Stimulated activated naive B cell treated with anti-CD40 and anti-IgM and Interleukin-4, amounts not matched to agents 10 μg/mL and 1 μg/mL and 100 μg/mL, for 72 hours (primary cell): ENCODE measurements at regions not wholly inside any gene's neighbourhood (a gene's known extent, or its start where the extent isn't known, plus 50 kb on each side); places are given as distances from the start of the nearest gene placed in this dataset.

ENCODE experiments used
- ATAC-seq, 2 donors: fragments of 150-1000 bp; cut with Tn5 transposase; replicated peaks; 2 replicates each; pipeline ENCODE4 v1.10.0; 2021; ENCODE audit warnings: moderate library complexity in 1 of 2
- DNase-seq: peaks from one replicate; pipeline ENCODE4 v3.0.0; 2021
- H3K27ac Mint-ChIP-seq: one replicate; pipeline ENCODE4 v1.8.0; 2022; ENCODE audit warnings: mild to moderate bottlenecking, mixed read lengths
- H3K27me3 Mint-ChIP-seq, 2 donors: one replicate each; pipeline ENCODE4 v1.8.0; 2022; ENCODE audit warnings: mixed read lengths in 2 of 2
- H3K36me3 Mint-ChIP-seq, 2 donors: one replicate each; pipeline ENCODE4 v1.8.0; 2022; ENCODE audit warnings: mixed read lengths in 2 of 2, mild to moderate bottlenecking in 1 of 2
- H3K4me1 Mint-ChIP-seq, 2 donors: one replicate each; pipeline ENCODE4 v1.8.0; 2022; ENCODE audit warnings: mixed read lengths in 2 of 2, mild to moderate bottlenecking in 1 of 2
- H3K4me3 Mint-ChIP-seq, 2 donors: one replicate each; pipeline ENCODE4 v1.8.0; 2022; ENCODE audit warnings: mild to moderate bottlenecking in 2 of 2, mixed read lengths in 2 of 2, moderate library complexity in 1 of 2
- H3K9me3 Mint-ChIP-seq, 2 donors: one replicate each; pipeline ENCODE4 v1.8.0; 2022; ENCODE audit warnings: mixed read lengths in 2 of 2, mild to moderate bottlenecking in 1 of 2

DNA sequence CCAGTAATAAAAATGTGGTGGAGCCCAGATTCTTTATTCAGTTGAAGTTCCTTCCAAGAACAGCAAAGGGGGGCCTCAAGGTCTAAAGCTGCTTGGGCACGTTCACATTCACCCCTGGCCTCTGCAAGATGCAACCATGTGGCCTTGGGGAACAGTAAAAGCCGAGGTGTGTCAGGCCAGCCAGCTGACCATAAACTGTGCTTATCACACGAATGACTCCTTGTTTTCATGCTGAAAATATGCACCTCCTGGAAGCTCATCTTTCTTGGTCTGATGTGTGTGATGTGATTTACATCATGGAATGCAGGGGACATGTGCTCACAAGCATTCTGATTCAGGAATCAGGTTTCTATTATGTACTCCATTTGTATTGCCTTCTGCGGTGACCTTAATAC, 211.6 kb upstream of the MARCKS start:
- H3K4me3 Mint-ChIP-seq: no peak overlapping the region
- H3K27me3 Mint-ChIP-seq: no peaks in the 10 kb centered on the region
- no peaks in the 10 kb centered on the region for H3K36me3 Mint-ChIP-seq
- H3K27ac Mint-ChIP-seq: no peak overlapping the region
- DNase-seq: no peak
- ATAC-seq: no peak
- H3K4me1 Mint-ChIP-seq: peaks cover 43 to 63% of the 10 kb centered on the region in 2 donors
- no peaks in the 10 kb centered on the region for H3K9me3 Mint-ChIP-seq

DNA sequence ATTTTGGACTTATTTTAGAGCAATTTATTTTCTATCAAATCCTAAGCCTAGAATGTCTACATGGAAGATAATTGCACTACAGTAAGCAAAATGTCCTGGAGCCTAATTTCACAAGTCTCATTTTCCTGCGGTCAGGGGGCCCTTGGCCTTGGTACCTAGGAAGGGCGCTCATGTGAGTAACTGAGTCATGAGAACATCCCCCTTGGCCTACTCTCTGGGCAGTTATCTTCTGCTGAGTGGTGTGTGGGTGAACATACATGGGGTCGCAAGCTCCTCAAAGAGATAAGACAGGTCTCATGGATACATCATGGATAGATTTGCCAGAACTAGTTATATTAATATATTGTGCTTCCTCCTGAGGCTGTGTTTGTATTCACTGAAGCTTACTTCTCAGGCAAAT, 211.2 kb upstream of the MARCKS start:
- Mint-ChIP-seq H3K27ac (no peak overlapping the region), H3K27me3 (no peaks in the 10 kb centered on the region), H3K9me3 (no peaks in the 10 kb centered on the region), H3K4me3 (no peak overlapping the region), H3K36me3 (no peaks in the 10 kb centered on the region), H3K4me1 (peaks cover 47 to 67% of the 10 kb centered on the region in 2 donors)
- DNase-seq: no peak
- no peak for ATAC-seq

DNA sequence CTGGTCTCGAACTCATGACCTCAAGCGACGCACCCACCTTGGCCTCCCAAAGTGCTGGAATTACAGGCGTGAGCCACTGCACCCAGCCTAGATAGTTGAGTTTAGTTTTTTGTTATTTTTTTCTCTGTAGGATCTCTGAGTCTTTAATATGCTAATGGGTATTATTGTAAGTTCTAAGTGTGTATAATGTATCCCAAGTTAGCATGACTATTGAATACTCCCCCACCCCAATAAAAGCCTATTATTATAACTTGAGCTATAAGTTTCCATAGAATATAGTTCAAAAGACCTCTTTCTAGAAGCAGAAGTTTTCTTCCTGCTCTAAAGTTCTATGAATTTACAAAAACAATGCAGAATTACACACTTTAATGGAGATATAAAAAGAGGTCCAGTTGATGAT, 210.4 kb upstream of the MARCKS start:
- Mint-ChIP-seq H3K9me3 (no peaks in the 10 kb centered on the region), H3K4me1 (peaks cover 49 to 74% of the 10 kb centered on the region in 2 donors), H3K27me3 (no peaks in the 10 kb centered on the region), H3K4me3 (peak overlapping the region in 1 of 2 donors; percentile 29), H3K36me3 (no peaks in the 10 kb centered on the region), H3K27ac (no peak overlapping the region)
- ATAC-seq: no peak
- no peak for DNase-seq

DNA sequence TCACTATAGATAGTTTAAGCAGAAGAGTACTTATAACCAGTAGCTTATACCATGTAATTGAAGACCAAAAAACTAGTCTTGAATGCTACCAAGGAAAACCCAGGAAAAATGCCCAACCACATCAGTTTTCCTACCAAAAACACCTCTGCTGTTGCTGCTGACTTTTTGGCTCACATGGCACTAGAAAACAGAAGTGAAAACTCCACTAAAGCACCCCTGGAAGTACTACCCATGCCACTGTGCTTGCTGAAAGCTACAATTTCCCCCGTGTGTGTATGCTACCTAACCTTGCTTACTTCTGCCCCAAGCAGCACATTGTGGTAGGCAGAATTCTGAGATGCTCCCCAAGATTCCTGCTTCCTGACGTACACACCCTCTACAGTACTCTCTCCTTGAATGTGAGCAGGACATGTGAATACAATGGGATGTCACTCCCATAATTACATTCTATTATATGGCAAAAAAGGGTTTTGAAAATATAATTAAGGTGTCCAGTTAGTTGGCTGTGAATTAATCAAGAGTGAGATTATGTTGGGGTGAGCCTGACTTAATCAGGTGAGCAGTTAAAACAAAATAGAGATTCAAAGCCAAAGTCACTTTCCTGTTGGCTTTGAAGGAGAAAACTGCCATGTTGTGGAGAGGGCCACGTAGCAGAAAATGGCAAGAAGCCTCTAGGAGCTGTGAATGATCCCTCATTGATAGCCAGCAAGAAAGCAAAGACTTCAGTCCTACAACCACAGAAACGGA, 209.8 kb upstream of the MARCKS start:
- H3K4me3 Mint-ChIP-seq: no peak overlapping the region
- peak; percentile 81 to 82 for ATAC-seq
- no peaks in the 10 kb centered on the region for H3K27me3 Mint-ChIP-seq
- DNase-seq: peak; percentile 15
- H3K36me3 Mint-ChIP-seq: no peaks in the 10 kb centered on the region
- H3K4me1 Mint-ChIP-seq: peaks cover 52 to 79% of the 10 kb centered on the region in 2 donors
- H3K9me3 Mint-ChIP-seq: no peaks in the 10 kb centered on the region
- no peak overlapping the region for H3K27ac Mint-ChIP-seq

DNA sequence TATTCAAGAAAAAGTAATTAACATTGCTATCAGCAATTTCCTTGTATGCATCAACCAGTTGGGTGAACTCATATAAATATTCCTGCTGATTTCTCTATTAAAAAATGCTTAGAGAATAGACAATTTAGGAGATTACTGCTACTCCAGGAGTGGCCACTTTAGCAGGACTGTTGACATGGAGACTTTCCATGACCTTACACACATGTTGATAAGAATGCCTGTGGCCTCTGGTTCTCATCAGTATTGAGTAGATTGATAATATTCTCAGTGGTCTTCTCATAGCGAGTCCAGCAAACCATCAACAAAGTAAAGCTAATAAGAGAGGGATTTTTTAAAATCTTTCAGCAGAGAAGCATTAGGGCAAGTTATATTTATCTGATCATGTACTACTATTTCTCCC, 208.4 kb upstream of the MARCKS start:
- ATAC-seq (no peak), DNase-seq (no peak)
- H3K4me1 Mint-ChIP-seq: peaks cover 46 to 73% of the 10 kb centered on the region in 2 donors
- peak overlapping the region in 1 of 2 donors; percentile 25 for H3K4me3 Mint-ChIP-seq
- peaks cover 4 to 5% of the 10 kb centered on the region in 2 donors for H3K9me3 Mint-ChIP-seq
- peaks cover 0 to 5% of the 10 kb centered on the region in 2 donors for H3K36me3 Mint-ChIP-seq
- H3K27ac Mint-ChIP-seq: peak overlapping the region; percentile 75
- H3K27me3 Mint-ChIP-seq: no peaks in the 10 kb centered on the region

DNA sequence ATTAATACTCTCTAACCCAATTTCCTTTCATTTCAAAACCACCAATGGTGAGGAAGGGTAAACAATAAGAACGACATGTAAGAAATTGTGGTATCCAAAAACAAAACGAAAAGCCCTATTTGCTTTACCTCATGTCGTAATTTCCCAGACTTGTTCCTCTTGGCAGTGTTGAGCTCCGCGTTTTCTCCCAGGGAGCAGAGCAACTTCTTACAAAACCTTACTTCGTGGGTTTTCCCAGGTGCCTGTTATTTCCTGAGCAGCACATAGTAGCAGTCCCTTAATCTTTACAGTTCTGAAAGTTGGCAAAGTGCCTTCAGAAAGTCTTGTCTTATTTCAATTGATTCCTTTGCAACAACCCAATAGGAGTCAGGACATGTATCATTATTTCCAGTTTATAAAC, 207.9 kb upstream of the MARCKS start:
- DNase-seq (no peak), ATAC-seq (no peak)
- peaks cover 4 to 5% of the 10 kb centered on the region in 2 donors for H3K9me3 Mint-ChIP-seq
- peak overlapping the region in 1 of 2 donors; percentile 44 for H3K4me3 Mint-ChIP-seq
- peaks cover 0 to 5% of the 10 kb centered on the region in 2 donors for H3K36me3 Mint-ChIP-seq
- no peaks in the 10 kb centered on the region for H3K27me3 Mint-ChIP-seq
- peaks cover 47 to 72% of the 10 kb centered on the region in 2 donors for H3K4me1 Mint-ChIP-seq
- H3K27ac Mint-ChIP-seq: peak overlapping the region; percentile 52

DNA sequence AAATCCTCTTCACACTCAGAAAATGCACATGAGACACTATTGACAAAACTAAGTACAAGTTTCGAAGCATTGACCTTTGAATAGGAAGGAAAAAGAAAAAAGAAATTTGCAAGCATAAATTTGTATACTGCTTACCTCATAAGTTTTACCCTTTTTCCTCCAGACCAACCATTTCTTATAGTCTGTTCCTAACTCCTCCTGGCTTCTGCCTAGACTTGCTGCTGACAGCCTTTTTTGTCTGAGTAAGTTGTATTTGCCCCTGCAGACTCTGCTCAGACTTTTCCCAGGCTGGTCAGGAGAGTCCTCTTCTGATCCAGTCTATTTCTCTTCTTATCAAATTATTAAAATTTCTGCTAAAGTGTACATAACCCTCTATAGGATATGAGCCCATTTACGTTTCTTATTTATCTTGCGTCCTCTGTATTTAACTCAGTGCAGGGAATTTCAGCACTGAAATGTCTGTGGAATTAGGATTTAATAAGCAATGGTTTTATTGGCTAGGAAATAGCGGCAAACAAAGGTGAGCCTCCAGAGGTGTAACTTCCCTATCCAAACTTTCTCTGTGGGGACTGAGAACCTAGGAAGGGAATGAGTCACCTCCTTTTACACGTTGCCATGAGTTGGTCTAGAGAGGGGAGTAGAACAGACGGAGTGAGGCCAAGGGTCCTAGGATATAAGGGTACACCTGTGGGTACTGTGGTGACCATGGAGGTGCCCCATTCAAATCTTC, 207.1 kb upstream of the MARCKS start:
- H3K27me3 Mint-ChIP-seq: no peaks in the 10 kb centered on the region
- peaks cover 0 to 5% of the 10 kb centered on the region in 2 donors for H3K36me3 Mint-ChIP-seq
- H3K4me1 Mint-ChIP-seq: peaks cover 47 to 72% of the 10 kb centered on the region in 2 donors
- ATAC-seq (no peak), DNase-seq (no peak)
- peak overlapping the region; percentile 7 for H3K27ac Mint-ChIP-seq
- H3K9me3 Mint-ChIP-seq: peaks cover 4 to 5% of the 10 kb centered on the region in 2 donors
- H3K4me3 Mint-ChIP-seq: peak overlapping the region in 1 of 2 donors; percentile 44

DNA sequence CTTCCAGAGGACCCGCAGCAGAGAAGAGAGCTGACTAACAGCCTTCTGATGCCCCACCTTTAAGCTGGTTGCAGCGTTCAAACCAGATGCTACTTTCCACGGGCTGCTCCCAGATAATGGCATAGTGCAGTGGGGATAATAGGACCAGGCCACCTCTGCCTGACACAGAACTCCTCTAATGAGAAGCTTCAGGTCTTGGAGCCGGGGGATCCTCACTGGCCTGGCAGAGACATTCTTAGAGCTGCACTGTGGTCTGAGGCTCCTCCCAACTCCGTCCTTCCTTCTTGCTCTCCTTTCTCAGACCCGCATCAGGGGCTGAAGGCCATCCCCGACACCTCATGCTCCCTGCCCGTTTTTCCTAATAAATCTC, 206.6 kb upstream of the MARCKS start:
- H3K27me3 Mint-ChIP-seq: no peaks in the 10 kb centered on the region
- DNase-seq: no peak
- H3K36me3 Mint-ChIP-seq: peaks cover 0 to 5% of the 10 kb centered on the region in 2 donors
- H3K9me3 Mint-ChIP-seq: peaks cover 4 to 5% of the 10 kb centered on the region in 2 donors
- H3K27ac Mint-ChIP-seq: no peak overlapping the region
- H3K4me3 Mint-ChIP-seq: no peak overlapping the region
- no peak for ATAC-seq
- peaks cover 47 to 70% of the 10 kb centered on the region in 2 donors for H3K4me1 Mint-ChIP-seq

DNA sequence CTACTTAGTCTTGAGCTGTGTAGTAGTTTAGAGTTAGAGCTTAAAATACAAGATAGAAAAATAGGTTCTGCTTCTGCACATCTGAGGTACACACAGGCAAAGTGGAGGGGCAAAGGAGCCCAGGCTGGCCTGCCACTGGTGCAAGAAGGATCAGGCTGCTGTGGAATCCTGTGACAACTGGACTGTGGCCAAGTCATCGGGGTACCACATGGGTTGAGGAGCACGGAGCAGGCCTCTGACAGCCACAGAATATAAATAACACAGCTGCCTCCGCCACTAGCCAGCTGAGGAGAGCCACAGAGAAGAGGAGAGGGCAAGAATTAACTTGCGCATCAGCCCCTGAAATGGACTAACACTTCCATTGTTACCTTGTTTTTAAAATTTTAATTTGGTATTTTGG, 206.0 kb upstream of the MARCKS start:
- H3K27me3 Mint-ChIP-seq: no peaks in the 10 kb centered on the region
- H3K27ac Mint-ChIP-seq: no peak overlapping the region
- peaks cover 0 to 5% of the 10 kb centered on the region in 2 donors for H3K36me3 Mint-ChIP-seq
- no peak overlapping the region for H3K4me3 Mint-ChIP-seq
- ATAC-seq (no peak), DNase-seq (no peak)
- H3K4me1 Mint-ChIP-seq: peaks cover 47 to 64% of the 10 kb centered on the region in 2 donors
- H3K9me3 Mint-ChIP-seq: peaks cover 4 to 5% of the 10 kb centered on the region in 2 donors

DNA sequence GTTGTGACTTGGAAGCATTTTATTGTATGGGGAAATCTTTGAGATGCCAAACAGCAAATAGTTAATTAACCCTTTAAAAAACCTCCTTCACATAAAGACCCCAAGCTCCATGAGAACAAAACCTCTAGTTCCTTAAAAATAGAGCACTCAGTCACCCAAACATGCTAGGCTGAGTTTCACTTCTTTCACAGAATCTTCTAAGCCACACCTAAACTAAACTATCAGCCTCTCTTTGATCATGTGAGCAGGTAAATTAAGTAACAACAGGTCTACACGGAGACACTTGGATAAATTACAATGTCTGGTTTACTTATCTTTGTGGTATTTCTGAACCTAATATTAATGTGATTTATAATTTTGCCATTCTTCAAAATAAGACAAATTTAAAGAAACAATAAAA, 205.2 kb upstream of the MARCKS start:
- ATAC-seq: peak; percentile 58 to 62
- Mint-ChIP-seq H3K27me3 (no peaks in the 10 kb centered on the region), H3K36me3 (peaks cover 0 to 5% of the 10 kb centered on the region in 2 donors), H3K27ac (peak overlapping the region; percentile 20), H3K4me1 (peaks cover 42 to 58% of the 10 kb centered on the region in 2 donors), H3K9me3 (peaks cover 4 to 5% of the 10 kb centered on the region in 2 donors), H3K4me3 (no peak overlapping the region)
- DNase-seq: no peak

DNA sequence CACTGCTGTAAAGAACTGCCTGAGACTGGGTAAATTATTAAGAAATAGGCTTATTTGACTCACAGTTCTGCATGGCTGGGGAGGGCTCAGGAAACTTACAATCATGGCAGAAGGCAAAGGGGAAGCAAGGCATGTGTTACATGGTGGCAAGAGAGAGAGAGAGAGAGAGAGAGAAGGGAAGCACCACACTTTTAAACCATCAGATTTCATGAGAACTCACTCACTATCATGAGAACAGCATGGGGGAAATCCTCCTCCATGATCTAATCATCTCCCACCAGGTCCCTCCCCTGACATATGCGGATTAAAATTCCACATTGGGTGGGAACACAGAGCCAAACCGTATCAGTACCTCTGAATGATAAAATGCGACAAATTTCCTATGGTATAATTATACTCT, 203.9 kb upstream of the MARCKS start:
- H3K9me3 Mint-ChIP-seq: peaks cover 4 to 5% of the 10 kb centered on the region in 2 donors
- H3K4me1 Mint-ChIP-seq: peaks cover 36 to 46% of the 10 kb centered on the region in 2 donors
- H3K27ac Mint-ChIP-seq: no peak overlapping the region
- DNase-seq: no peak
- peaks cover 0 to 5% of the 10 kb centered on the region in 2 donors for H3K36me3 Mint-ChIP-seq
- peak; percentile 31 to 41 for ATAC-seq
- no peaks in the 10 kb centered on the region for H3K27me3 Mint-ChIP-seq
- H3K4me3 Mint-ChIP-seq: peak overlapping the region in 1 of 2 donors; percentile 38

DNA sequence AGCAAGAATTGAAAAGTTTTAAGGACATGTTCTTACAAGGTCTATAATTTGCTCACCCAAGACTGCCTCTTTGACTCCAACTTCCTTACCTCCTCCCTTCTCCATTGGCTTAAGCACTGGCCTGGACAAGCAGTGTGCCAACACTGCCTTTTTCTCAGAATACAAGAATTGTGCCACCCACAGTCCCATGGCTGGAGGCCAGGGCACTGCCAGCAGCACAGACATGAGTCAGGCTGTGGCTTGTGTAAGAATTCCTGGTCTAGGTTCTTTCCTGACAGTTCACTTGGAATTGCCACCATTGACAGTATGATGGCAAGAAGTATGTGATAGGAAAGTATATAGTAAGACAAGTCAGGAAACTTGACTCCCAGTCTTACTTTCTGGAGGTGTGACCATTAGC, 202.7 kb upstream of the MARCKS start:
- H3K27me3 Mint-ChIP-seq: no peaks in the 10 kb centered on the region
- H3K4me3 Mint-ChIP-seq: no peak overlapping the region
- DNase-seq: no peak
- no peak for ATAC-seq
- H3K4me1 Mint-ChIP-seq: peaks cover 30 to 38% of the 10 kb centered on the region in 2 donors
- H3K36me3 Mint-ChIP-seq: peaks cover 0 to 5% of the 10 kb centered on the region in 2 donors
- H3K9me3 Mint-ChIP-seq: peaks cover 4 to 5% of the 10 kb centered on the region in 2 donors
- H3K27ac Mint-ChIP-seq: no peak overlapping the region

DNA sequence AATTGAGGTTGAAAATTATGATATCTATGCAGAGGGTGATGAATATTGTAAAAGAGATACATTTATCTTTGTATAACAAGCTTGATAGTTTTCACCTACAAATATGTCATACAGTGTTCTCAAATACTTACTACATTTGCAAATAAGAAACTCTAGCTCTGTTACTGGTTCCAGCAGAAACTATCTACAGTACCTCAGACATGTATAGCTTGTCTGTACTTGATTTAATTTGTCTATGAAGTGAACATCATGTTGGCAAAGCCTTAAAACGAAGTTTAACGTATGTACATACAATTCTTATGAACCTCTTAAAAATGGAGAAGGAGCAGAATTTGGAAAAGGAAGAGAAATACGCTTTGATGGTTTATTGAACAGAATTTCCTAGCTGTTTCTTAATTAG, 201.4 kb upstream of the MARCKS start:
- ATAC-seq (no peak), DNase-seq (no peak)
- Mint-ChIP-seq H3K9me3 (peaks cover 4 to 5% of the 10 kb centered on the region in 2 donors), H3K4me1 (peaks cover 17 to 24% of the 10 kb centered on the region in 2 donors), H3K4me3 (no peak overlapping the region), H3K27ac (no peak overlapping the region), H3K36me3 (peaks cover 0 to 5% of the 10 kb centered on the region in 2 donors), H3K27me3 (no peaks in the 10 kb centered on the region)

DNA sequence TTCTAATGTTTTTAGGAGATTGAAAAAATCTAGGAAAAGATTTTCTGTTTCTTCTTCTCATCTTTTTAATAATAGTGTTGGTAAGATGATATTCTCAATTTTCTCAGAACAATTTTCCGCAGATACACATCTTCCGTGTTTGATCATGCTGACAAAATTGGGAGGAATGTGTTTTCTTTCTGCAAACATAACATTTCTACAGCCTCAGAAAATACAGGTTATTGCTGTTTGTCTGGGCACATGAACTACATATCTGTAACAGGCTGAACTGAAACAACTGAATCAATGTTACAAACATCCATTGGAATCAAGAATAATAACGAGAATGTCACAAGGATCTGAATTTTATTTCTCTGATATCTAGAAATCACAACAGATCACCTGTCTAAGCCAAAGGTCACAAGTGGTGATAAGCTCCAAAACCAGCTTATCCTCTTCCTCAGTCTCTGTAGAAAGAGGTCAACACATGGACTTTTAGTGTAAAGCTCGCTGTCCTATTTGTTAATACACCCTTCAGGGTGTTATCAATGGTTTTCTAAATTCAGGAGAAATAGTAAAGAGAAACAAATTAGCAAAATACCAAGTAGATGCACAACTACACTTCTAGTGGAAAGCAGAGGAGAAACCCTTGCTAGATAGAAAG, 197.3 kb upstream of the MARCKS start:
- H3K4me3 Mint-ChIP-seq: no peak overlapping the region
- no peaks in the 10 kb centered on the region for H3K36me3 Mint-ChIP-seq
- H3K9me3 Mint-ChIP-seq: no peaks in the 10 kb centered on the region
- no peak for ATAC-seq
- no peak for DNase-seq
- peaks cover 11 to 18% of the 10 kb centered on the region in 2 donors for H3K4me1 Mint-ChIP-seq
- H3K27ac Mint-ChIP-seq: no peak overlapping the region
- no peaks in the 10 kb centered on the region for H3K27me3 Mint-ChIP-seq
